DMS153 treated with DMSO at 0.1 percent for 48 hours (cell line): ENCODE measurements at regions not wholly inside any gene's neighbourhood (a gene's known extent, or its start where the extent isn't known, plus 50 kb on each side); places are given as distances from the start of the nearest gene placed in this dataset.
"Not testable (repeated sequence)": the region's sequence is repeated elsewhere in the genome, so short reads cannot be mapped to it uniquely, and the experiment has no call there.

Experiments used
- DNase-seq: peaks from one replicate; lab custom pipeline; 2025; ENCODE audit not compliant: unreplicated experiment; lab: John Stamatoyannopoulos, UW

GRCh38 chr13:90447034-90447733 lies 900.3 kb upstream of the MIR17HG start:
- DNase-seq = no peak

GRCh38 chr13:90447734-90448101 lies 899.8 kb upstream of the MIR17HG start:
- no peak for DNase-seq

- DNase-seq = no peak
Measured at GRCh38 chr13:90448466-90449037, 898.9 kb upstream of the MIR17HG start.

GRCh38 chr13:90453342-90453741 lies 894.1 kb upstream of the MIR17HG start:
- no peak for DNase-seq

- DNase-seq = no peak
Measured at GRCh38 chr13:90454002-90454636, 893.4 kb upstream of the MIR17HG start.

- DNase-seq = no peak
Measured at GRCh38 chr13:90455067-90455466, 892.4 kb upstream of the MIR17HG start.

- no peak for DNase-seq
Measured at GRCh38 chr13:90455823-90456222, 891.7 kb upstream of the MIR17HG start.

GRCh38 chr13:90461398-90461797 lies 886.1 kb upstream of the MIR17HG start:
- DNase-seq = no peak

- no peak for DNase-seq
Measured at GRCh38 chr13:90477216-90477615, 870.3 kb upstream of the MIR17HG start.

GRCh38 chr13:90483906-90484305 lies 863.6 kb upstream of the MIR17HG start:
- DNase-seq = no peak

- DNase-seq = no peak
Measured at GRCh38 chr13:90485436-90485835, 862.1 kb upstream of the MIR17HG start.

- DNase-seq = no peak
Measured at GRCh38 chr13:90492872-90493271, 854.6 kb upstream of the MIR17HG start.

GRCh38 chr13:90493667-90494066 lies 853.8 kb upstream of the MIR17HG start:
- DNase-seq = no peak

- DNase-seq = not testable (repeated sequence)
Measured at GRCh38 chr13:90494849-90495248, 852.6 kb upstream of the MIR17HG start.

- no peak for DNase-seq
Measured at GRCh38 chr13:90498096-90498495, 849.4 kb upstream of the MIR17HG start.

- no peak for DNase-seq
Measured at GRCh38 chr13:90498816-90499215, 848.7 kb upstream of the MIR17HG start.

- DNase-seq = no peak
Measured at GRCh38 chr13:90500569-90500968, 846.9 kb upstream of the MIR17HG start.

- no peak for DNase-seq
Measured at GRCh38 chr13:90502153-90502552, 845.3 kb upstream of the MIR17HG start.

- no peak for DNase-seq
Measured at GRCh38 chr13:90502762-90503161, 844.7 kb upstream of the MIR17HG start.

- DNase-seq = no peak
Measured at GRCh38 chr13:90510319-90510718, 837.2 kb upstream of the MIR17HG start.

- no peak for DNase-seq
Measured at GRCh38 chr13:90511903-90512302, 835.6 kb upstream of the MIR17HG start.

- DNase-seq = not testable (repeated sequence)
Measured at GRCh38 chr13:90514712-90515111, 832.8 kb upstream of the MIR17HG start.
